ENCODE measurements at regions not wholly inside any gene's neighbourhood (a gene's known extent, or its start where the extent isn't known, plus 50 kb on each side); places are given as distances from the start of the nearest gene placed in this dataset.

DNA sequence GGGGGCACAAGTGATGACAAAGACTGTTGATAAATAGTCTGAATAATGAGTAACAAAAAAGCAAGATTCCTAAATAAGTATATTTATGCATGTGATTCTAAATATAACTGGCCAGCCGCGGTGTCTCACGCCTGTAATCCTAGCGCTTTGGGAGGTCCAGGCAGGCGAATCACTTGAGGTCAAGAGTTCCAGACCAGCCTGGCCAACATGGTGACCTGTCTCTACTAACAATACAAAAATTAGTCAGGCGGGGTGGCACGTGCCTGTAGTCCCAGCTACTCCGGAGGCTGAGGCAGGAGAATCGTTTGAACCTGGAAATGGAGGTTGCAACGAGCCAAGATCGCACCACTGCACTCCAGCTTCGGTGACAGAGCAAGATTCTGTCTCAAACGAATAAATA lies 161.5 kb downstream of the TOMM20 start:
- no peak overlapping the region for H2BK120ac ChIP-seq (ENCODE audit: low read depth, low read length, poor library complexity, severe bottlenecking)
- no CpG with 5 or more reads among the region's 13 CpGs for WGBS (ENCODE audit: extremely low coverage, insufficient read length, low lambda C conversion rate)
- no peak overlapping the region for H3K27ac Mint-ChIP-seq
- H3T11ph ChIP-seq (ENCODE audit: low read length) = no peak overlapping the region
- no peak overlapping the region for H3K18ac ChIP-seq (ENCODE audit: insufficient read length, low read depth, low read length)
- H3K27me3 Mint-ChIP-seq (ENCODE audit: low read depth) = peaks cover 1% of the 10 kb centered on the region; the same call in 1 of the 2 replicates
- no peaks in the 10 kb centered on the region for H3K9me3 ChIP-seq (ENCODE audit: control insufficient read depth, low read depth, low read length)
- no peak overlapping the region for H3K4me3 Mint-ChIP-seq
- no peak overlapping the region for H3K9ac ChIP-seq (ENCODE audit: extremely low read depth, insufficient read length, low read length)
- H4K8ac ChIP-seq (replicated peaks; ENCODE audit: insufficient read length, low read depth, low read length) = no peak overlapping the region
- H3K27me3 ChIP-seq (ENCODE audit: insufficient read depth, low read length) = no peaks in the 10 kb centered on the region; the same call in 1 of the 2 replicates
- no peak overlapping the region for H3K56ac ChIP-seq (ENCODE audit: insufficient read length, low read depth, low read length)
- H3K23ac ChIP-seq (ENCODE audit: insufficient read length, low read depth, low read length) = no peak overlapping the region
- no peak overlapping the region for H2BK12ac ChIP-seq (ENCODE audit: insufficient read length, low read depth, low read length)
- TF ChIP-seq, protein P1, sequence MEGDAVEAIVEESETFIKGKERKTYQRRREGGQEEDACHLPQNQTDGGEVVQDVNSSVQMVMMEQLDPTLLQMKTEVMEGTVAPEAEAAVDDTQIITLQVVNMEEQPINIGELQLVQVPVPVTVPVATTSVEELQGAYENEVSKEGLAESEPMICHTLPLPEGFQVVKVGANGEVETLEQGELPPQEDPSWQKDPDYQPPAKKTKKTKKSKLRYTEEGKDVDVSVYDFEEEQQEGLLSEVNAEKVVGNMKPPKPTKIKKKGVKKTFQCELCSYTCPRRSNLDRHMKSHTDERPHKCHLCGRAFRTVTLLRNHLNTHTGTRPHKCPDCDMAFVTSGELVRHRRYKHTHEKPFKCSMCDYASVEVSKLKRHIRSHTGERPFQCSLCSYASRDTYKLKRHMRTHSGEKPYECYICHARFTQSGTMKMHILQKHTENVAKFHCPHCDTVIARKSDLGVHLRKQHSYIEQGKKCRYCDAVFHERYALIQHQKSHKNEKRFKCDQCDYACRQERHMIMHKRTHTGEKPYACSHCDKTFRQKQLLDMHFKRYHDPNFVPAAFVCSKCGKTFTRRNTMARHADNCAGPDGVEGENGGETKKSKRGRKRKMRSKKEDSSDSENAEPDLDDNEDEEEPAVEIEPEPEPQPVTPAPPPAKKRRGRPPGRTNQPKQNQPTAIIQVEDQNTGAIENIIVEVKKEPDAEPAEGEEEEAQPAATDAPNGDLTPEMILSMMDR (conservative IDR thresholded peaks at IDR 0.05) = no peak
- H3K79me2 ChIP-seq (ENCODE audit: insufficient read depth, low read length) = no peaks in the 10 kb centered on the region
- no peak overlapping the region for H3K27ac ChIP-seq (ENCODE audit: insufficient read length, low read depth, low read length)
- H3K36me3 Mint-ChIP-seq (ENCODE audit: insufficient read depth in 1 of 3, low read depth in 3 of 3) = no peaks in the 10 kb centered on the region
- no peak overlapping the region for H3K4me2 ChIP-seq (ENCODE audit: insufficient read depth, insufficient read length, low read length)
- no peak overlapping the region for H2BK20ac ChIP-seq (ENCODE audit: low read depth, low read length, poor library complexity, severe bottlenecking)
- no peak overlapping the region for H2AFZ ChIP-seq (ENCODE audit: low read length)
- H3K4me1 Mint-ChIP-seq = peaks cover 36 to 38% of the 10 kb centered on the region in 2 experiments
- no peak overlapping the region for H4K91ac ChIP-seq (ENCODE audit: insufficient read length, low read depth, low read length)
- no peak overlapping the region for H4K5ac ChIP-seq (ENCODE audit: insufficient read length, low read depth, low read length)
- peaks cover 10% of the 10 kb centered on the region; the same call in 1 of the 2 replicates for H3K4me1 ChIP-seq (ENCODE audit: insufficient read depth, low read length)
- H2BK15ac ChIP-seq (ENCODE audit: low read depth, low read length) = no peak overlapping the region
- DNase-seq = no peak
- H3K14ac ChIP-seq (ENCODE audit: insufficient read depth, low read length) = no peak overlapping the region
- H3K23me2 ChIP-seq (ENCODE audit: insufficient read length, low read depth, low read length, poor library complexity, severe bottlenecking) = peaks cover 3% of the 10 kb centered on the region
- H4K20me1 ChIP-seq (ENCODE audit: control insufficient read depth, insufficient read depth, insufficient read length) = no peaks in the 10 kb centered on the region
- H3K9me3 Mint-ChIP-seq = no peaks in the 10 kb centered on the region; a peak in 1 of 5 replicates
- H3K79me1 ChIP-seq (ENCODE audit: insufficient read depth, low read depth, low read length, poor library complexity, severe bottlenecking) = no peaks in the 10 kb centered on the region
- no peak overlapping the region for H3K4ac ChIP-seq (ENCODE audit: low read depth, low read length)
- H2BK5ac ChIP-seq (ENCODE audit: insufficient read length, low read length) = no peak overlapping the region
- no peak overlapping the region for H2AK5ac ChIP-seq (ENCODE audit: insufficient read length, low read length)

All from H9 (cell line).